ENCODE measurements at regions not wholly inside any gene's neighbourhood (a gene's known extent, or its start where the extent isn't known, plus 50 kb on each side); places are given as distances from the start of the nearest gene placed in this dataset.

GRCh38 chr6:97674802-97675201, 391.8 kb upstream of the MMS22L start:
- Mint-ChIP-seq H3K27ac (ENCODE audit: unreplicated experiment) (peak overlapping the region; percentile 97), H3K9me3 (ENCODE audit: unreplicated experiment) (no peaks in the 10 kb centered on the region), H3K4me3 (ENCODE audit: unreplicated experiment) (no peak overlapping the region), H3K36me3 (ENCODE audit: low read depth, unreplicated experiment) (no peaks in the 10 kb centered on the region), H3K4me1 (ENCODE audit: low read depth, unreplicated experiment) (peaks cover 5% of the 10 kb centered on the region), H3K27me3 (ENCODE audit: low read depth, unreplicated experiment) (no peaks in the 10 kb centered on the region)
- TF ChIP-seq CTCF (IDR thresholded peaks at IDR 0.05; ENCODE audit: insufficient read depth, low read depth, low read length) (no peak), EZH2 (IDR thresholded peaks at IDR 0.05; ENCODE audit: insufficient read depth, low read length) (no peak)
- Histone ChIP-seq H4K20me1 (ENCODE audit: insufficient read depth, low read length) (no peaks in the 10 kb centered on the region), H3K27me3 (ENCODE audit: insufficient read depth, low read length) (no peaks in the 10 kb centered on the region), H3K79me2 (ENCODE audit: insufficient read depth, low read length) (no peaks in the 10 kb centered on the region), H3K9me3 (ENCODE audit: insufficient read depth, low read depth, low read length) (no peaks in the 10 kb centered on the region), H3K4me3 (ENCODE audit: insufficient read depth, low read depth, low read length) (no peak overlapping the region), H3K27ac (ENCODE audit: low read depth, low read length) (peak overlapping the region; percentile 61), H3K4me2 (ENCODE audit: low read length) (no peak overlapping the region), H3K9ac (ENCODE audit: low read length) (no peak overlapping the region), H3K36me3 (ENCODE audit: insufficient read depth, low read length) (no peaks in the 10 kb centered on the region), H3K4me1 (ENCODE audit: insufficient read depth, low read length) (peaks cover 4% of the 10 kb centered on the region), H2AFZ (ENCODE audit: low read depth, low read length) (no peak overlapping the region)
- DNase-seq (ENCODE audit: low read depth) (peak; percentile 77), FAIRE-seq (peak; percentile 73)

- H3K4me1 Mint-ChIP-seq (ENCODE audit: low read depth, unreplicated experiment): peaks cover 5% of the 10 kb centered on the region
- no peak overlapping the region for H3K4me3 Mint-ChIP-seq (ENCODE audit: unreplicated experiment)
- Histone ChIP-seq H3K4me3 (ENCODE audit: insufficient read depth, low read depth, low read length) (no peak overlapping the region), H2AFZ (ENCODE audit: low read depth, low read length) (no peak overlapping the region), H3K79me2 (ENCODE audit: insufficient read depth, low read length) (no peaks in the 10 kb centered on the region), H3K9ac (ENCODE audit: low read length) (no peak overlapping the region), H3K4me2 (ENCODE audit: low read length) (no peak overlapping the region), H3K36me3 (ENCODE audit: insufficient read depth, low read length) (no peaks in the 10 kb centered on the region), H3K27me3 (ENCODE audit: insufficient read depth, low read length) (no peaks in the 10 kb centered on the region), H4K20me1 (ENCODE audit: insufficient read depth, low read length) (no peaks in the 10 kb centered on the region), H3K4me1 (ENCODE audit: insufficient read depth, low read length) (no peaks in the 10 kb centered on the region), H3K9me3 (ENCODE audit: insufficient read depth, low read depth, low read length) (no peaks in the 10 kb centered on the region), H3K27ac (ENCODE audit: low read depth, low read length) (no peak overlapping the region)
- no peak overlapping the region for H3K27ac Mint-ChIP-seq (ENCODE audit: unreplicated experiment)
- H3K36me3 Mint-ChIP-seq (ENCODE audit: low read depth, unreplicated experiment): no peaks in the 10 kb centered on the region
- TF ChIP-seq CTCF (IDR thresholded peaks at IDR 0.05; ENCODE audit: insufficient read depth, low read depth, low read length): no peak
- DNase-seq (ENCODE audit: low read depth) (no peak), FAIRE-seq (no peak)
- H3K27me3 Mint-ChIP-seq (ENCODE audit: low read depth, unreplicated experiment): no peaks in the 10 kb centered on the region
- H3K9me3 Mint-ChIP-seq (ENCODE audit: unreplicated experiment): no peaks in the 10 kb centered on the region
Measured at GRCh38 chr6:97677626-97678025, 394.6 kb upstream of the MMS22L start.

GRCh38 chr6:97687916-97688315, 404.9 kb upstream of the MMS22L start:
- TF ChIP-seq EZH2 (IDR thresholded peaks at IDR 0.05; ENCODE audit: insufficient read depth, low read length): no peak
- TF ChIP-seq CTCF (IDR thresholded peaks at IDR 0.05; ENCODE audit: insufficient read depth, low read depth, low read length): no peak
- Mint-ChIP-seq H3K9me3 (ENCODE audit: unreplicated experiment) (no peaks in the 10 kb centered on the region), H3K27ac (ENCODE audit: unreplicated experiment) (no peak overlapping the region), H3K36me3 (ENCODE audit: low read depth, unreplicated experiment) (no peaks in the 10 kb centered on the region), H3K4me1 (ENCODE audit: low read depth, unreplicated experiment) (peaks cover 3% of the 10 kb centered on the region), H3K27me3 (ENCODE audit: low read depth, unreplicated experiment) (no peaks in the 10 kb centered on the region), H3K4me3 (ENCODE audit: unreplicated experiment) (no peak overlapping the region)
- H3K9ac ChIP-seq (ENCODE audit: low read length): no peak overlapping the region
- no peaks in the 10 kb centered on the region for H3K9me3 ChIP-seq (ENCODE audit: insufficient read depth, low read depth, low read length)
- H3K27me3 ChIP-seq (ENCODE audit: insufficient read depth, low read length): no peaks in the 10 kb centered on the region
- H2AFZ ChIP-seq (ENCODE audit: low read depth, low read length): no peak overlapping the region
- H3K4me1 ChIP-seq (ENCODE audit: insufficient read depth, low read length): no peaks in the 10 kb centered on the region
- no peak overlapping the region for H3K4me3 ChIP-seq (ENCODE audit: insufficient read depth, low read depth, low read length)
- peak; percentile 54 for DNase-seq (ENCODE audit: low read depth)
- no peaks in the 10 kb centered on the region for H3K36me3 ChIP-seq (ENCODE audit: insufficient read depth, low read length)
- no peak overlapping the region for H3K27ac ChIP-seq (ENCODE audit: low read depth, low read length)
- H4K20me1 ChIP-seq (ENCODE audit: insufficient read depth, low read length): no peaks in the 10 kb centered on the region
- no peak overlapping the region for H3K4me2 ChIP-seq (ENCODE audit: low read length)
- FAIRE-seq: no peak
- no peaks in the 10 kb centered on the region for H3K79me2 ChIP-seq (ENCODE audit: insufficient read depth, low read length)
